HG03025 (cell line): ENCODE measurements at regions not wholly inside any gene's neighbourhood (a gene's known extent, or its start where the extent isn't known, plus 50 kb on each side); places are given as distances from the start of the nearest gene placed in this dataset.
A peak's percentile ranks its signal among the peaks of the same experiment; 100 is the strongest.
"Not testable (repeated sequence)": the region's sequence is repeated elsewhere in the genome, so short reads cannot be mapped to it uniquely, and the experiment has no call there.

ENCODE experiments used
- ATAC-seq: cut with Tn5 transposase; IDR thresholded peaks from one replicate; pipeline ENCODE4 v1.9.1; 2021; ENCODE audit warnings: mild to moderate bottlenecking, moderate library complexity; ENCODE audit not compliant: unreplicated experiment, low FRiP score

DNA sequence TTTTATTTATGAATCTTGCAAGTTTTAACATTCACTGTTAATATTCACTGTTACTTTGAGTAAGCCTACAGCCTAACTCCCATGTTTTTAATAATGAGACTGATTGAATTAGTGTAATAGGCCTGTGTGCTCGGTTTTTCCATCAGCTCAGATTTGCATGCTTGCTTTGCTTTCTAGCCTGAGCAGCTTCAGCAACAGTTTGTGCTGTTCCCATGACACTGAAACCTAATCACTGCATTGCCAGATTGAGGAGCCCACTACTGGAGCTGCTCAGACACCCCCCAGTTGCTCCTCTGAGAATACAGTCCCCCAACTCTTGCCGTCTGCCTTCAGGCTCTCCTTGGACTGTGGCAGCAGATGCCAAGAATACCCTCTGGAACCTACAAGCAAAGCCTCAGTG, 695.4 kb downstream of the BRINP3 start:
- no peak for ATAC-seq

DNA sequence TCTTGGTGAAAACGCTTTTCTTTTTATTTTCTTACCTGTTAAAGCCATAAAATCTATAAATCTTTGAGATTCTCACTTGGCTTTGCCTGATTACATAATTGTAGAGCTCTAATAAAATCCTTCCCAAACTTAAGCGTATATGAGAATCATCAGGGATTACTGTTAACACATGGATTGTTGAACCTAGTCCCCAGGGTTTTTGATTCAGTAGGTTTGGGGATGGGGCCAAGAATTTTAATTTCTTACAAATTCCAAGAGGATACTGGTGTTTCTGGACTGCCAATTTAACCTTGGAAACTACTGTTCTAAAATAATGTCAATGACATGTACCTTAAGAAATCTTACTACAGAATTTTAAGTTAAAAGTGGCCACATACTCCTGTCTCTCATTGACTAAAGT, 694.2 kb downstream of the BRINP3 start:
- ATAC-seq = no peak

GRCh38 chr1:189786761-189787160, 690.9 kb downstream of the BRINP3 start:
- no peak for ATAC-seq

DNA sequence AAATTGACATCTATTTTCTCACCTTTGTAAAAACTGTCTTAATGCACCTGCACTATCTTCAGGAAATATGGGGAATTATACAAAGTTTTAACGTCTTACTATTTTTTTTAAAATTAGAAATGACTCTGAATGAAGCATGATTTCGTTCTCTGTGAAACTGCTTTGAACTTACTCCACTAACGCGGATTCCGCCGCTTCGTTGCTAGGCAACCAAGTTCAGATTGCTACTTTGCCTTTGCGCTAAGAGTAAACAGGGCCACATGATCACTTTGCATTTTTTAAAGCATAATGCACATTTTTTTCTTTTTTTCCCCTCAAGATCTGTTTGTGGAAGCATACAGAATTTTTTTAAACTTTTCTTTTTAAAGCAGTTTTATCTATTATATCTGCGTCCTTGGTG, 690.5 kb downstream of the BRINP3 start:
- ATAC-seq = no peak

DNA sequence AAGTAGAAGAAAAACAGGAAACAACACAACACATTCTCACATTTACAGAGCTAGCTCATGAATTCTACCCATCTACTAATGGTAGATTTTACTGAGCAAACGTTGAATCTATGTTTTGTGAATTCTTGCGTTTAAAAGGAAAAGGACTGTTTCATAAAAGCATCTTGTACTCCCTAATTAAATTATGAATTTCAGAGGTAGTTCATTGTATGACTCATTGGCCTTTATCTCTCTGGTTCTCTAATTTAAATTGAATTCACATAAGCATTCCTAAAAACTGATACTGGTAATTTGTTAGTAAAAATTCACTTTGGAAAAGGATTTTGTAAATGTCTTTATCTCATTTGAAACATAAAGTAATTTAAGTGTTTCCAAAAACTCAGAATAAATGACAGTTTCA, 687.3 kb downstream of the BRINP3 start:
- ATAC-seq = no peak

DNA sequence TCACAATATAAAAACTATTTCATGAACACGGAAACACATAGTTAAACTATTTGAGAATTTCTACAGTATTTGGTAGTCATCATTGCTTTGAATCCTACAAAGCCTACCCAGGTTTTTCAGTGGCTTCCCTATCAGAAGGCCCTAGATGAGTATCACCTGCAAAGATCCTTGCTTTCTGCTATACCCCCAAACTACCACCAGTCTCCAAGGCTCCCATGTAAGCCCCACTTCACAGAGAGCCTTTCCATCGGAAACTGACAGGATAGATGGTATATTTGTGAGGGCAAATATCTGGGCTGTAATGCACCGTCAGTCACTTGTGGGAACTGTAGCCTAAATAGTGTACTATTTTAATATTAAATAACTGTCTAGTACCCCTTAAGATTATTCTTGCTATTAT, 674.3 kb downstream of the BRINP3 start:
- no peak for ATAC-seq

- ATAC-seq = no peak
These were observed 673.3 kb downstream of the BRINP3 start for GRCh38 chr1:189804352-189804751.

- ATAC-seq = no peak
These were observed 671.9 kb downstream of the BRINP3 start for GRCh38 chr1:189805735-189806134.

GRCh38 chr1:189810639-189811038, 667.0 kb downstream of the BRINP3 start:
- not testable (repeated sequence) for ATAC-seq

DNA sequence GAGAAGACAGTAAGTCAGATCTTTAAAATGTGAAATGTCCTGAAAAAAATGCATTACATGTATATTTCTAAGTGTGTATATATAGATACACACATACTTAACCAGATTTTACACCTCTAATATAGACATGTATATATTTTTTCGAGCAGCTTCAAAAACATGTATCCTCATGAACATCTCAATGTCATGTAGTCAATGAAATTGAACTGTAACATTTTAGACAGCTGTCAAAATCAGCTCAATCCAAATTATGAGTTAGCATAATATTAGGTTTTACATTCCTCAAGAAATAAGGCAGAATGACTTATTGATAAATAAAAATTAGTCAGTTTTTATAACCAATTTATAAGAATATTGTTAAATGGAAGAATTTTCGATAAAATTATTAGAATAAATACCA, 665.7 kb downstream of the BRINP3 start:
- no peak for ATAC-seq

DNA sequence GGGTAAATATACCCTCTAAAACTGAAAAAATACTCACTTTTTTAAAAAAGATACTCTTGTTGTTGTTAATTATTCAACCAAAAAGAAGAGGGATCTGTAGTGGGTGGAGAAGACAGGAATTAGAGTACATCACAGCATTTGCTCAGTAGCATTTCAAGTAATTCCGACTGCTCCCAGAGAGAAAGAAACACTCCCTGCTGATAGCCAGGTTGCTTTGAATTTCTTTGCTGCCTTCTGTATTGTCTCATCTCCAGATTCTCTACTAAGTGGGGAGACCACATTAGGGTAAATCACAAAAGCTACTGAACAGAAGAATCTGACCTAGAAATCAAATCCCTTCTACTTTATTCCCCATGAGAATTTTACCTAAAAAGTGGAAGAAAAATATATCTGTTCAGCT, 661.1 kb downstream of the BRINP3 start:
- no peak for ATAC-seq

DNA sequence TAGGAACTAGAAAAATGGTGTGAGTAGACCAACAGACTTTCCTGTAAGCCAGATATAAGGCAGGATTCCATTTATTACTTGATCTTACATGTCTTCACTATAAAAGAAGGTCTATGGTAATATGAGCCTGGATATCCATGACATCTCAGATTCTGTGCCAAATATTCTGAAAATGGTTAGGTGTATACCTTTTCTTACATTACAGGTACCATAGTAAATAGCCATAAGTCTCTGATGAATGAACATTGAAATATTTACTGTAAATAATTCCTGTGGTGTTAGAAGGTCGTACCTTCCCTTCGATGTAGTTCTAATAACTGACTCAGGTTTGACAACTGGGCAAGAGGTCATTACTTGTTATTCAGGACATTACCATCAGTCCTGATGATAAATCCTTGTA, 657.9 kb downstream of the BRINP3 start:
- no peak for ATAC-seq

DNA sequence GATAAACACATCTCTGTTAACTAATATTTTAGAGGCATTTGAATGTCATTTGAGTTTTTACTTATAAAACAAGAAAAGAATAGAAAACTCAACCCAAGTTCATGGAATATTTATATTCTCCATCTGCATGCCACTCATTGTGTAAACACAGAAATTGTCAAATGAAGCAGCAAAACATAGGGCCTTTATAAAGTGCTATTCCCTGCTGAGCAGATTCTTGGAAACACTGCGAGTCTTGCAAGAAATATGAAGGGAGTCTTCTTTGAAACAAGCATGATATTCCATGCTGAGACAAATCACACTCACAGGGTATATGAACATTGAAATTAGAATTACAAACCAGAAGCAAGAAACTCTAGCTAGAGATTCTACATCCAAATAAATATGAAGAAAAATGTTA, 655.8 kb downstream of the BRINP3 start:
- no peak for ATAC-seq

- no peak for ATAC-seq
These were observed 642.9 kb downstream of the BRINP3 start for GRCh38 chr1:189834813-189835212.

- no peak for ATAC-seq
These were observed 630.1 kb downstream of the BRINP3 start for GRCh38 chr1:189847613-189848012.

- ATAC-seq = no peak
These were observed 625.8 kb downstream of the BRINP3 start for GRCh38 chr1:189851806-189852367.

DNA sequence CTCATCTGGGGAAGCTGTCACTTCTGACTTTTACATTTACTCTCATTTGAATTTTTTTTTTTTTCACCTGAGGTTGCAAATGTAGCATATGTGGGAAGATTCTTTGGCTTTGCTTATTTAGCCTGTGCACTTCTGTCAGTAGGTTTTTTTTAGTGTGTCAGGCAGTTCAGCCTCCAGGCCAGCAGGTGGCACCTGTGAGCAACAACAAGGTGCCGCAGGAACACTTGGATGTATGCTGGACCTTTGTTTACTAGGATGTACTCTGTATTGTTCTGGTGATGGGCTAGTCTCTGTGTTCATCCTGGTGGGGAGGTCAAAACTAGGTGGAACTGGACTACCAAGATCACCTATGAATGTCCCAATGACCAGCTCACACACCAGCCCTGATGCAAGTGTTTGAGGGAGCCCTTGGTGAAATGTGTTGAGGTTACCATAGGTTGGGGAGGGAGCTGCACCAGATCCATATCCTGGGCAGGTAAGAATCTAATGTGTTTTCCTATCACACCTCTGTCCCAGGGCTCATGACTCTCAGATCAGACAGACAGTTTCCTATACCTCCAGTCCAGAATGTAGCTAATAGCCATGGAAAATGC, 618.2 kb downstream of the BRINP3 start:
- peak; percentile 67 for ATAC-seq

- ATAC-seq = no peak
These were observed 611.1 kb downstream of the BRINP3 start for GRCh38 chr1:189866606-189867005.

DNA sequence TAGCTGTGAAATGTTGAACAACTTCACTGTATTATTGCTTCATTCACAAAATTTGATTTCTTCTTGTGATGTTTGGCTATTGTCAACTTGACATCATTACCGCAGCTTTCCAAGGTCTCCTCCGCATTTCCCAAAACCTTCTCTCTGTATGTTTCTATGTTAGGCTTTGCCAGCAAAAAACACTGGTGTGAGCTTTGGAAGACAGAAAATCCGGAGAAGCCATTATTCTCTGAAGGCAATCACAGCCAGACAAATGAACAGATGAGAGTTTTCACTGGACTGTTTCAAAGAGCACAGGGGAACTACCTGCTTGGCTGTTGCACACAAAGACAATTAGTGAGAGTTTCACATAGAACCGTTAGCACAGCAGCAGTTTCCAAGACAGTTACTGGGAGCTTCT, 609.6 kb downstream of the BRINP3 start:
- no peak for ATAC-seq

DNA sequence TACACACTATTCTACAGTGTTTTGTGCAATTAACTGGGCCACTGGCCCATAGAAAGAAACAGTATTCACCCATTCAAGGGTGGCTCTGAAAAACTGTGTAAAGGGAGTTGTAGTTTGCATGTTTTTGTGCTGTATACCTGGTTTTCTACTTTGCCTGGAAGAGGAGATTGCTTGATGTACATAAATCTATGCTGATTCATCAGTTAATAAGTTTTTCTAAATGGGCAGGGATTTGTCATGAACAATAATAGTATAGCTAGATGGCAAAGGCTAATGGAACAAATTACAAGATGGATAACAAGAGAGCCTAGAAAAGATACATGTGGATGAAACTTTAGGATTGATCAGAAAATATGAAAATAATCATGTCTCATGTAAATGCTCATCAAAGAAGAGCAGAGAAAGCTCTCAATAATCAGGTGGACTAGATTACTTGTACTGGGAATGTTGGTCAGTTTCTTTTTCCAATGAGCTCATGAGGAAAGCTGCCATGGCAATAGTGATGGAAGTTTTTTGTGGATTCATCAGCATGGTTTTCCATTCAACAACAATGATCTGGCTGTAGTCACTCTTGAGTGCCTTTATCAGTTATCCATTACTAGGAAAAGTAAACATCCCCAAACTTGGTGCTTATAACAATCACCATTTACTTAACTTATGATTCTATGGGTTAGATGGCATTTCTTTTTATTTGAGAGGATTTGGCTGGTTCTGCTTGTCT, 602.8 kb downstream of the BRINP3 start:
- ATAC-seq = no peak

DNA sequence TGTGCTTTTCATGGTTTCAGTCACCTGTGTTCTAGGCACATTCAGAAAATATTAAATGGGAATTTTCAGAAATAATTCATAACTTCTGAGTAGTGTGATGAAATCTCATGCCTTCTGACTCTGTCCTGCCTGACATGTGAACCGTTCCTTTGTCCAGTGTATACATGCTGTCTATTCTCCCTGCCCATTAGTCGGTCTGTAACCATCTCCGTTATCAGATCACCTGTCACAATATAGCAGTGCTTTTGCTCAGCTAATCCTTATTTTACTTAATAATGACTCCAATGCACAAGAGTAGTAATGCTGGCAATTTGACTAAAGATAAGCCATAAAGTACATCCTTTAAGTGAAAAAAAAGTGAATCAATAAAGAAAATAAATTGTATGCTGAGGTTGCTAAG, 597.5 kb downstream of the BRINP3 start:
- ATAC-seq = no peak
